ENCODE measurements at regions not wholly inside any gene's neighbourhood (a gene's known extent, or its start where the extent isn't known, plus 50 kb on each side); places are given as distances from the start of the nearest gene placed in this dataset.

DNA sequence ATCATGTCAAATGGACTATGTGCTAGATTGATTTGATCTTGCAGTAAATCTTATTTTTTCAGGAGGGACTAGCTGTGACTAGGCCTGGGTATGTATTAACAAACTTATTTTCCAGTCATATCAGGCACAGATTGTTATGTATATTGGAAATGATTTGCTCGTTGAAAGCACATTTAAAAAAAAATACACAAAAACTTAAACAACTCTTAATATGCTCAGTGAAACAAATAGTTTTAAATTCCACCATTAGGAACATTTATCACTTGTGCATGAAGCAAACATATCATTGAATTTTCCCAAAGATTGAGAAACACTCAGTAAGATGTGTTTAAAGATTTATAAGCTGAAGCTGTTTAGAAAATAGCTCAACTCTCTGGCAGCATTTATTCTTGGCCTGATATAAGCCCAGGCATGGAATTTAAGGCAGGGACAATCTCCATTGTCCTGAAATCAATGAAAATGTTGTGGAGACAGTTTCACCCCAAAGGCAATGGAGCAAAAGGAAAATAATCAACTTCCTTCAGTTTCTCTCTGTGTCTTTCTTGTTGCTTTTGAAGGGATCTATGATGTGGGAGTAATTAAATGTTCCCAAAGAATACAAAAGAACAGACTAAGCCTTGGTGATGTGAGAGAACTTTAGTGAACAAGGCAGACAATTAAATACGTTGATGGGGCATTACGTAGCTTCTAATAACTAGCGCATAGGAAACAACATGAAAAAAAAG lies 250.3 kb downstream of the GPR37 start:
- DNase-seq (ENCODE audit: low spot score): no peak
- TF ChIP-seq, protein P1, sequence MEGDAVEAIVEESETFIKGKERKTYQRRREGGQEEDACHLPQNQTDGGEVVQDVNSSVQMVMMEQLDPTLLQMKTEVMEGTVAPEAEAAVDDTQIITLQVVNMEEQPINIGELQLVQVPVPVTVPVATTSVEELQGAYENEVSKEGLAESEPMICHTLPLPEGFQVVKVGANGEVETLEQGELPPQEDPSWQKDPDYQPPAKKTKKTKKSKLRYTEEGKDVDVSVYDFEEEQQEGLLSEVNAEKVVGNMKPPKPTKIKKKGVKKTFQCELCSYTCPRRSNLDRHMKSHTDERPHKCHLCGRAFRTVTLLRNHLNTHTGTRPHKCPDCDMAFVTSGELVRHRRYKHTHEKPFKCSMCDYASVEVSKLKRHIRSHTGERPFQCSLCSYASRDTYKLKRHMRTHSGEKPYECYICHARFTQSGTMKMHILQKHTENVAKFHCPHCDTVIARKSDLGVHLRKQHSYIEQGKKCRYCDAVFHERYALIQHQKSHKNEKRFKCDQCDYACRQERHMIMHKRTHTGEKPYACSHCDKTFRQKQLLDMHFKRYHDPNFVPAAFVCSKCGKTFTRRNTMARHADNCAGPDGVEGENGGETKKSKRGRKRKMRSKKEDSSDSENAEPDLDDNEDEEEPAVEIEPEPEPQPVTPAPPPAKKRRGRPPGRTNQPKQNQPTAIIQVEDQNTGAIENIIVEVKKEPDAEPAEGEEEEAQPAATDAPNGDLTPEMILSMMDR (IDR thresholded peaks at IDR 0.05; ENCODE audit: borderline replicate concordance, control extremely low read depth, extremely low read depth, insufficient read depth, missing control alignments): no peak
- in situ Hi-C loops (cut with MboI; ENCODE audit: low sequenced_read_pairs, unreplicated experiment): no loop called here

DNA sequence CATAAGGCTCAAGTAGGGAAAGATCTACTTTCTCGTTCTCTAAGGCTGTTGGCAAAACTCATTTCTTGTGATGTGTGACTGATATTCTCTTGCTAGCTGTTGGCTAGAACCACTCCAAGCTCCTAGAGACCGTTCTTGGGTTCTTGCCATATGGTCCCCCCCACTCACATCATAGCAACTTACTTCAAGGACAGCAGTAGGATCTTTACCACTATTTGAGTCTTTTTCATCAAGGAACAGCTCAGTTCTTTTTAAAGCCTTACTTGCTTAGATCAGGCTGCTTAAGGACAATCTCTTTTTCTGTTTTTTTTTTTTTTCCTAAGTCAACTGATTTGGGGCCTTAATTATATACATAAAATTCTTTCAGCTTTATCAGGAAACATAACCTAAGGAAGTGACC lies 251.1 kb downstream of the GPR37 start:
- TF ChIP-seq, protein P1 (IDR thresholded peaks at IDR 0.05; ENCODE audit: borderline replicate concordance, control extremely low read depth, extremely low read depth, insufficient read depth, missing control alignments): no peak
- in situ Hi-C loops (cut with MboI; ENCODE audit: low sequenced_read_pairs, unreplicated experiment): no loop called here

DNA sequence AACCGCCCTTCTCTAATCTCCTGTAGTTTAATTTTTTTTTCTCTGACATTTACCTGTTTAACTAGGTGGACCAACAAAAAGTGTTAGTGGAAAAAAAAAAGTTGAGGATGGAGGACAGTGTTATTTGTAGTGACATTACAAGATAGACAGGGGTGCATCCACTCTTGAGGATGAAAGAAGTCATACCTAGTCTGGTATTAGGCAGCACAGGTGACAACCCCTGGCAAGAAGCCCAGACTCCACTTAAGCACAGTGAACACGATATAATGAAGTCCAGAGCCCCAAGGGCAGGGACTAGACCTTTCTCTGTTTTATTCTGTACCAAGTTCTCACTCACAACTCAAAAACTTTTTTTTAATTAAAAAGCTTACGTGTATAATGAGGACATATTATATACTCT lies 268.4 kb downstream of the GPR37 start:
- TF ChIP-seq, protein P1 (IDR thresholded peaks at IDR 0.05; ENCODE audit: borderline replicate concordance, control extremely low read depth, extremely low read depth, insufficient read depth, missing control alignments): no peak
- DNase-seq (ENCODE audit: low spot score): no peak
- in situ Hi-C loops (cut with MboI; ENCODE audit: low sequenced_read_pairs, unreplicated experiment): no loop called here

More for the DNA sequence above, 251.1 kb downstream of the GPR37 start:
- DNase-seq (ENCODE audit: low spot score): no peak

DNA sequence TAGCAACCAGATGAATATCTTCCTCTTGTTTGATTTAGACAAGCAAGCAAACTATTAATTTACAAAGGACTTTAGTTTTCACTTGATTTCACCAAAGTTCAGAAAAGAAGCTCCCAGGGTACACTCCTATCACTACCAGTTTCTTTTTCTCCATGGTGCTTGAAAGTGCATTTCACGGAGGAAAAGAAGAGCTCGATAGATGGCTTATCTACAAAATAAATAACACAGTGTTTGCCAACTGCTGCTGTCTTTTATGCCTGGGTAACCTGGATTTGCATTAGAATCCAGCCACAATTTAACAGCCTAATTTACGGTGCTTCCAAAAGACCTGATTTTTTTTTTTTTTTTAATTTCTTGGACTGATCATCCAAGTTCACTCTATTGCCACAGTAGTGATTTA lies 275.7 kb downstream of the GPR37 start:
- in situ Hi-C loops (cut with MboI; ENCODE audit: low sequenced_read_pairs, unreplicated experiment): no loop called here
- DNase-seq (ENCODE audit: low spot score): no peak
- TF ChIP-seq, protein P1 (IDR thresholded peaks at IDR 0.05; ENCODE audit: borderline replicate concordance, control extremely low read depth, extremely low read depth, insufficient read depth, missing control alignments): no peak

DNA sequence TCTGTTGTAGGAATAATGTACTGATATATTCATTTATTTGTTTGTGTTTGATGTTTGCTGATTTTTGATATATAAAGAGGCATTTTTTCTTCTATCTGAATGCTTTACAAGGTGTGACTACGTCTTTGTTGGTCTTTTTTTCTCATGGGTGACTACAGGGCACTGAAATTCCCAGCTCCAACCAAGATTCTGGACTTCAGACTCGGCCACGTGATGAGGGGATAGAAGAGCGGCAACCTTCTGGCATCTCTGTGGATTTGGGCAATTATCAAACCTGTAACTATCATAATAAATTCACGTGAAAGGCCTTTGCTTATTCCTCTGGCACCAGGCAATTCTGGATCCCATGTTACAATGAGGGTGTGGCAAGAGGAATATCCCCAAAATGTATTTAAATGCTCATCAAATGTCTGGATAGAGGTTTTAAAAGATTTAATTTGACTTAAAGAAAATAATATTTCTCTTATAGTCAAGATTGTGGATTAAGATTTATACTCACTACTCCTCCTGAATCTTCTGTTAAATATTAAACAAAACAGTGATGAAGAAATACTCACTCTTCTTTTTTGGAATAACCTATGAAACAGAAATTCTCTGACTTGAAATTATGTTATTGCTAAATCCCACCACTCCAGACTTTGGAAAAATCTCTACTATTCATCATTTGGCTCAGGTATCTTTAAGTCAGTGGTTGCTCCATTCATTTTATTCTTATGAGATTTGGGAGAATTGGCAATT lies 276.3 kb downstream of the GPR37 start:
- TF ChIP-seq, protein P1 (IDR thresholded peaks at IDR 0.05; ENCODE audit: borderline replicate concordance, control extremely low read depth, extremely low read depth, insufficient read depth, missing control alignments): no peak
- no peak for DNase-seq (ENCODE audit: low spot score)
- in situ Hi-C loops (cut with MboI; ENCODE audit: low sequenced_read_pairs, unreplicated experiment): no loop called here

DNA sequence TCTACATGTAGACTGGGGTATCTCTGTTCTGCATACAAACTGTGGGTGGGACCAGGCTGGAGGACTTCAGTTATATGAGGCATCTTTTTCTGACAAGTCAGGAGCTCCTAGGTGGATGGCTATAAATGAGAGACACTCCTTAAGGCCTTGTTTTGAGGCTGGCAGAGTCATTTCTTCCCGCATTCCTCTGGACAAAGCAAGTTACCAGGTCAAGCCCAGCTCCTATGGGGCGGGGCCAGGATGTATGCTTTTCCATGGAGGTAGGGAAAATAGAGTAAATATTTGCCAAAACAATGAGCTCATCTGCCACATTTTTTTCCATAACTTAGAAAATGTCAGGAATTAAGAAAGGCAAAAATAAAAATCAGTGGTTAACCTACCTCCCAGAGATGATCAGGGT lies 283.4 kb downstream of the GPR37 start:
- in situ Hi-C loops (cut with MboI; ENCODE audit: low sequenced_read_pairs, unreplicated experiment): no loop called here
- TF ChIP-seq, protein P1 (IDR thresholded peaks at IDR 0.05; ENCODE audit: borderline replicate concordance, control extremely low read depth, extremely low read depth, insufficient read depth, missing control alignments): no peak
- no peak for DNase-seq (ENCODE audit: low spot score)

Data from GM13976 (cell line).